Hippocampal formation (tissue), 2 donors: ENCODE measurements at regions not wholly inside any gene's neighbourhood (a gene's known extent, or its start where the extent isn't known, plus 50 kb on each side); places are given as distances from the start of the nearest gene placed in this dataset.
A peak's percentile ranks its signal among the peaks of the same experiment; 100 is the strongest.
"Not testable (repeated sequence)": the region's sequence is repeated elsewhere in the genome, so short reads cannot be mapped to it uniquely, and the experiment has no call there.

Experiments used
- DNase-seq, 2 donors: peaks; one replicate each; lab custom pipeline; 2025; lab: John Stamatoyannopoulos, UW

GRCh38 chr14:22152161-22152870, 436.7 kb downstream of the DAD1 start:
- no peak for DNase-seq

GRCh38 chr14:22151121-22151520, 437.9 kb downstream of the DAD1 start:
- DNase-seq: no peak

- no peak for DNase-seq
Observed at GRCh38 chr14:22149058-22149457, 440.0 kb downstream of the DAD1 start.

GRCh38 chr14:22147716-22148115, 441.3 kb downstream of the DAD1 start:
- no peak for DNase-seq

GRCh38 chr14:22143363-22143762, 445.7 kb downstream of the DAD1 start:
- no peak for DNase-seq

- no peak for DNase-seq
Observed at GRCh38 chr14:22140633-22141032, 448.4 kb downstream of the DAD1 start.

- no peak for DNase-seq
Observed at GRCh38 chr14:22131749-22132476, 457.1 kb downstream of the DAD1 start.

- no peak for DNase-seq
Observed at GRCh38 chr14:22124073-22124613, 450.5 kb upstream of the OR4E1 start.

GRCh38 chr14:22122829-22123560, 449.4 kb upstream of the OR4E1 start:
- DNase-seq: no peak

GRCh38 chr14:22122227-22122818, 448.7 kb upstream of the OR4E1 start:
- DNase-seq: no peak

GRCh38 chr14:22118899-22119477, 445.4 kb upstream of the OR4E1 start:
- DNase-seq: no peak

- no peak for DNase-seq
Observed at GRCh38 chr14:22113401-22113800, 439.8 kb upstream of the OR4E1 start.

GRCh38 chr14:22112004-22112403, 438.4 kb upstream of the OR4E1 start:
- no peak for DNase-seq

- DNase-seq: no peak
Observed at GRCh38 chr14:22107753-22108152, 434.1 kb upstream of the OR4E1 start.

- DNase-seq: no peak
Observed at GRCh38 chr14:22106700-22107697, 433.4 kb upstream of the OR4E1 start.

GRCh38 chr14:22105624-22106006, 432.0 kb upstream of the OR4E1 start:
- no peak for DNase-seq

- no peak for DNase-seq
Observed at GRCh38 chr14:22105006-22105623, 431.5 kb upstream of the OR4E1 start.

- not testable (repeated sequence) for DNase-seq
Observed at GRCh38 chr14:22100764-22101120, 427.1 kb upstream of the OR4E1 start.

- DNase-seq: peak; percentile 20 to 31
Observed at GRCh38 chr14:22099942-22100763, 426.5 kb upstream of the OR4E1 start.
